HG02870 (cell line): ENCODE measurements at regions not wholly inside any gene's neighbourhood (a gene's known extent, or its start where the extent isn't known, plus 50 kb on each side); places are given as distances from the start of the nearest gene placed in this dataset.
"Not testable (repeated sequence)": the region's sequence is repeated elsewhere in the genome, so short reads cannot be mapped to it uniquely, and the experiment has no call there.

Source experiments
- ATAC-seq: cut with Tn5 transposase; IDR thresholded peaks from one replicate; pipeline ENCODE4 v1.9.1; 2021; ENCODE audit warnings: mild to moderate bottlenecking, moderate library complexity; ENCODE audit not compliant: unreplicated experiment

DNA sequence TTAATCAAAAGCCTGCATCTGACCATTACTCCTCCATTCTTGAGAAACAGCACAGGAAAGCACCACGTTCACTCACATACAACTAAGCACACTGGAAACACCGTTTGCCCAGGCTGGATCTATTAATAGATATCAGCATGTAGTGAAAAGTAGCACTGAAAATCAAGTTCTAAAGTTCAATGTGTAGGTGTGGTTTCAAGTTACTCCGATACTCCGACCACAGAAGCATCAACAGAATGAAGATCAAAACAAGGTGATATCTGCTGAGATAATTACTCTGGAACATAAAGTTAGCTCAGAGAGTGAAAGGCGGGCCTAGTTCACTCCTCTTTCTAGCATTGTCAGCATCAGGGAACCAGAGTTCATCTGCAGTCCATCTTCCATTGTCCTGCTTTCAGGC lies 1367.4 kb upstream of the ACVR2A start:
- peak; percentile 55 for ATAC-seq

DNA sequence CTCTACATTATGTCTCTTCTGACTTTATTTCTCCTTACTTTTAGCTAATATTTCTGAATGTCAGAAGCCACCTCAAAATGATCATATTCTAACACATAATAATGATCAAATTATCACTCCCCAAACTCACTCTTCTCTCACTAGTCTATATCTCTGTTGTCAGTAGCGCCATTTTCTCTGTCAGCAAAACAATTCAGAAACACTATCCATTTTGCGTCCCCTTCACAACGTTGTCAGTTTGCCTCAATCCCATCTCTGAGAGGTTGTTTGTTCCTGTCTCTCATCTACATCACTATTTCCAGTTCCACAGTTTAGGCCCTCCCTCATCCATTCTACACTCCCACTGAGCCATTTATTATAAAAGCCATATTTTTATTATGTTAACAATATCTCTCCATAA lies 1376.3 kb upstream of the ACVR2A start:
- ATAC-seq: no peak

- ATAC-seq: no peak
These were observed 1377.4 kb upstream of the ACVR2A start for GRCh38 chr2:146467425-146467824.

DNA sequence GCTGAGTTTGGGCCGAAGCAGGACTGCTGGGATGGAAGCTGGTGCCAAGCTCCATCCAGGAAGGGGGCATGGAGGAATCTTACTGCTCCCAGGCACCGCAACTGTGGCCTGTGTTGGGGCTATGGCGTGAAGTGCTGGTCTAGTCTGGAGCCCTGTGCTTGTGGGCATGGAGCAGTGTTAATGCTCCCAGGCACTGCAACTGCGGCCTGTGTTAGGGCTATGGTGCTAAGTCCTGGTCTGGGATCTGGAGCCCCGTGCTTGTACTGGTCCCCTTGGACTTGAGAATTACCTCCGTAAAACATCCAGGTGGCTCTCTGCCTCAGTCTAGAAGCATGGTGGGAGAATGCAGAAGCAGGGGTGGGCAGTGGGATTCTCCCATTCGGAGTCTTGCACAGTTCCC lies 1379.4 kb upstream of the ACVR2A start:
- no peak for ATAC-seq

DNA sequence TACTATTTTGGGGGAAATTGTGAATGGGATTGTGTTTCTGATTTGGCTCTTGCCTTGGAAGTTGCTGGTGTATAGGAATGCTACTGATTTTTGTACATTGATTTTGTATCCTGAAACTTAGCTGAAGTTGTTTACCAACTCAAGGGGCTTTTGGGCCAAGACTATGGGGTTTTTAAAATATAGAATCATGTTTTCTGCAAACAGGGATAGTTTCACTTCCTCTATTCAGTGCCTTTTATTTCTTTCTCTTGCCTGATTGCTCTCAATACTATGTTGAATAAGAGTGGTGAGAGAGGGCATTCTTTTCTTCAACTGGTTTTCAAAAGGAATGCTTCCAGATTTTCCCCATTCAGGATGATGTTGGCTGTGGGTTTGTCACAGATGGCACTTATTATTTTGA lies 1383.8 kb upstream of the ACVR2A start:
- no peak for ATAC-seq

- ATAC-seq: no peak
These were observed 1386.2 kb upstream of the ACVR2A start for GRCh38 chr2:146458585-146458984.

DNA sequence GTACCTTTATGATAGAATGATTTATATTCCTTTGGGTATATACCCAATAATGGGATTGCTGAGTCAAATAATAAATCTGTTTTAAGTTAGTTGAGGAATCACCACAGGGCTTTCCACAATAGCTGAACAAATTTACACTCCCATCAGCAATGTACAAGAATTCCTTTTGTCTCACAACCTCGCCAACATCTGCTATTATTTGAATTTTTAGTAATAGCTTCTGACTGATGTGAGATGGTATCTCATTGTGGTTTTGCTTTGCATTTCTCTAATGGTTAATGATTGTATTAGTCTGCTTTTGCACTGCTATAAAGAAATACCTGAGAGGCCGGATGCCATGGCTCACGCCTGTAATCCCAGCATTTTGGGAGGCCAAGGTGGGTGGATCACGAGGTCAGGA lies 1387.6 kb upstream of the ACVR2A start:
- ATAC-seq: no peak

GRCh38 chr2:146455325-146455724 lies 1389.5 kb upstream of the ACVR2A start:
- ATAC-seq: no peak

DNA sequence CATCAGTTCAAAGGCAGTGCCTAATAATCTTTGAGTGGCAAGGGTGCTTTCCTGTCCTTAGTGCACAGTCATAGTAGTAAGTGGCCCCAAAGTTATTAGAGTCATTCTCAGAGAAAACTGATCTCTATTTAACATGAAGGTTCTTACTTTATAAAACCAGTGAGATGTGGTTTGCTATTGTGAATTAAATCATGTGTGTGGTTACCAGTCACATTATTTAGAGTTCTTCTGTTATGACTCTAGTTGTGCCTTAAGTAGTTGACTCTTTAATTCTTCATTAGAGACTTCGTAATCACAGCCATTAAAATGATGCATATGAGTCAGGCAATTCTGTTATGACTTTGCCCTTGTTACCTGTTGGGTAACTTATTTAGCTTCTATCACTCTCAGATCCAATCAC lies 1392.9 kb upstream of the ACVR2A start:
- peak; percentile 83 for ATAC-seq

DNA sequence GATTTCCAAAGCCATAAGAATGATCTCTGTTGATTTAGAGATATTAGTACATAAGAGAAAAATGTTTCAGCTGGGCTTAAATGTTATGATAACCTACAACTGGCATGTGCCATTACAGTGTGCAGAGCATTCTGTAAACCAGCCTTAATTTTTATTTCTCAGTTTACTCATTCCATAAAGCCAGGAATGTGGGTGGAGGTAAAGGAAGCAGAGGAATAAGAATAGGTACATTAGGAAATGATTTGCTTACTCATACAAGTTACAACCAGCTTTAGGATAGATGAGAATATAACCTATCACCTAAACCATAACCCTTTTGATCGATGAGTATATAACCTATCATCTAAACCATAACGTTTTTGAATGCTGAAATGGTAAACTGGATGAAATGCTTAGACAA lies 1394.7 kb upstream of the ACVR2A start:
- ATAC-seq: no peak

DNA sequence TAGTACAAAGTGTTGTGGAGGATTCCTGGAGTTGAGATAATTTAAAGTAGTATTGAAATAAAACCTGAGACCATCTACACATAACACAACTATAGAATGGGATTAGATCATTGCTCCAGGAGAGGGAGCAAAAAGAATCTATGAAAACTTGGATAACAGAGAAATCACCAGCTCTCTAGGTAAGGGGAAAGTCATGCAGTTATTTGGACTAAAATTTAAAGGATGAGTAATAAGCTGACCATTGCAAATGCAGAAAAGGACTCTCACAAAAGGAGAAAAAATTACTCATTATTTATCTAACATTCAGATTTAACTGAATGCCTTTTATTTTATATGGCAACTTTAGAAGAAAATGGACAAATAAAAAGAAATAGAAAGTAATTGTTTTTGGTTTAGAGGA lies 1399.8 kb upstream of the ACVR2A start:
- no peak for ATAC-seq

DNA sequence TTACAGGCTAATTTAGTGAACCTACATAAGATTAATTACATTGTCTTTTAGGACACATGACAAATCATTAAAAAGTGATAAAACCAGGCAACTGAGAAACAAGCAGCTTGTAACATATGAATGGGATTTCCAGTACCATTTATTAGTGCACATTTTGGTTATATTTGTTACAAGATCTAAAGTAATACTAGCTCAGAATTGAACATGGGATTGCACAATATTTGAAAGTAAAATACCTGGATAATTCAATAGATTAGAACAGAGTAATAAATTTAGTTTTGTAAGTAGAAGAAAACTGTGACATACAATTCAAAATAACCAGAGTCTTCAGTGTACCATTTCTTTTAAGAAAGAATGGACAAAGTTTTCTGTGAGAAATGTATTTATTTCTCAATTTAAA lies 1400.7 kb upstream of the ACVR2A start:
- ATAC-seq: no peak

DNA sequence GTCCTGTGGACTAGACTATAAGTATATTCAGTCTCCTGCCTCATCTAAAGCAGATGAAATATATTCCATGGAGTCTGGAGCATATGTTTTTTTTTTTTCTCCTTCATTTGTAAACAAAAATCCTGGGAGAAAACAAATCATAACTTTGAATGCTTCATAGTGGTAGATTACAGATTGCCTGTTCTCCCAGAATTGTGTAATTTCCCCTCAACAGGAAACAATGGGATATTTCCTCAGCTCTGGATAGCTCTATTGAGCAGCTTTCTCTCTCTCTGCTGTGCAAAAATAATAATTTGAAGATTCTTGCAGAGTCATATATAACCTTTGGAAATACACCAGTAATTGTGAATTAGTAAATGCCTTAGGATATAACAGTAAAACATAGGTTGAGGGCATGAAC lies 1406.6 kb upstream of the ACVR2A start:
- ATAC-seq: no peak

DNA sequence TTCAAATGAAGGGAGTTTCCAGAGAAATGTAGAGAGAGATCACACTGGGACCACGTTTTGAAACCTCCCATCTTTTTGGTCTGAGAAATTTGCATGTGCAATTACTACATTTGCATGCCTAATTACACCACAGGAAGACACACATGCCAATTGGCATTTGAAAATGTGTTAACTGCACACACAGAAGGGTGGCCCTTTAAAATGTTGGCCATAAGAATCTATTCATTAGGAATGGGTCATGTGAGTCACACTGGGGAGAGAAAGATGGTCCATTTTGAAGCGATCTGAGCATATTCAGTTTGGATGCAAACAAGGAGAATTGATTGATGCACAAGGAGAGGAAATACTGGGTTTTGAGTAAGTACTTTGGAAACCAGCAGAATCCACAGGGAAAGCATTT lies 1407.1 kb upstream of the ACVR2A start:
- ATAC-seq: no peak

- no peak for ATAC-seq
These were observed 1411.5 kb upstream of the ACVR2A start for GRCh38 chr2:146433116-146433875.

DNA sequence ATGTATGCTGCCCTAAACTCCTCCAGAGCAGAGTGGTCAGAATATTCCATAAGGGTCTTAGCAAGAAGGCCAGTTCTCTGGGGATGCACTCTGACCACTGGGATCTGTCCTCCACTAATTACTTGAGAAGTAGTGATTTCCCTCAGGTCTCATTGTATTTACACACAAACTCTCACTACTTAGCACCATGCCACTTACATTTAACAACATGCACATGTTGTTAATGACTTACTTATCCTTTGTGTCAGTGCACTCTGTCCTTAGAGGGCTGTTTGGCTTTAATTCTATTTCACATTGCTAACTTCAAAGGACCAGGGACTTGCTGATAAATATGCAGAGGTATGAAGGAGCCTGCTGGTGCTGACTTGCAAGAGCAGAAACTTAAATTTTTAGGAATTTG lies 1415.5 kb upstream of the ACVR2A start:
- no peak for ATAC-seq

GRCh38 chr2:146417942-146418341 lies 1426.9 kb upstream of the ACVR2A start:
- no peak for ATAC-seq

- ATAC-seq: no peak
These were observed 1429.5 kb upstream of the ACVR2A start for GRCh38 chr2:146415291-146415690.

DNA sequence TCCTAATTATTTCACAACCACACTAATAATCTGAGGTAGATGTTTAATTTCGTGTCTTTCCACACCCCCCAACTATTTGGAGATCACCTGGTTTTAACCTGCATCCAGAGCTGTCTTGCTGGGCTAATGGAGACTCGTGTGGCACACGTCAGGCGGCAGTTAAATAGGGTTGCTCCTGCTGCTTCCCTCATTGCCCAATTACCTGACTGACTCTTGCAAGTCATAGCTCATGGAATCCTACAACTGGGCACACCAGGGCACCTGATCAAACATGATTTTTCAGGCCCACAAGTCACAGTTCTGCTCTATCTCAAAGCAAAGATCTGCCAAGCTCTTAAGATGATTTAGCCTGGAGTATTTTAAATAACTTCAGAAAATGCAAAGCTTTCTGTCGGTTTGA lies 1430.4 kb upstream of the ACVR2A start:
- no peak for ATAC-seq

GRCh38 chr2:146413086-146413610 lies 1431.7 kb upstream of the ACVR2A start:
- no peak for ATAC-seq

DNA sequence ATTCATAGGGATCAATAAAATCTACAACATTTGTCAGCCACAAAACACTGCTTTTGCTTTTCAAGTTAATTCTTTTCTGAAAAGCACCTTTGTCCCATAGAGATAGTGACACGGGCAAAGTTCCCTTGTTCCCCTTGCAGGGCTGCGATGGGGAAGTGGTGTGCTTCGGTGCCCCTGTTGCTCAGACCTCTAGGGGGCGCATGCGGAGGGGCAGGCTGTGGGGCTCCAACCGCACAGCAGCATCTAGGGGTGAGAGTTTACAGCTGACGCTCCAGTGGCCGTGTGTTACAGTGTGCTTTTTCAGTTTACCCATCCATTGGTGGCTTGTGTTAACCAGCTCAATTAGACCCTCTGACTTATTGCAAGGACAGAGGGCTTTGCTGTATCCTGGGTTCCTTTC lies 1432.2 kb upstream of the ACVR2A start:
- peak; percentile 59 for ATAC-seq

DNA sequence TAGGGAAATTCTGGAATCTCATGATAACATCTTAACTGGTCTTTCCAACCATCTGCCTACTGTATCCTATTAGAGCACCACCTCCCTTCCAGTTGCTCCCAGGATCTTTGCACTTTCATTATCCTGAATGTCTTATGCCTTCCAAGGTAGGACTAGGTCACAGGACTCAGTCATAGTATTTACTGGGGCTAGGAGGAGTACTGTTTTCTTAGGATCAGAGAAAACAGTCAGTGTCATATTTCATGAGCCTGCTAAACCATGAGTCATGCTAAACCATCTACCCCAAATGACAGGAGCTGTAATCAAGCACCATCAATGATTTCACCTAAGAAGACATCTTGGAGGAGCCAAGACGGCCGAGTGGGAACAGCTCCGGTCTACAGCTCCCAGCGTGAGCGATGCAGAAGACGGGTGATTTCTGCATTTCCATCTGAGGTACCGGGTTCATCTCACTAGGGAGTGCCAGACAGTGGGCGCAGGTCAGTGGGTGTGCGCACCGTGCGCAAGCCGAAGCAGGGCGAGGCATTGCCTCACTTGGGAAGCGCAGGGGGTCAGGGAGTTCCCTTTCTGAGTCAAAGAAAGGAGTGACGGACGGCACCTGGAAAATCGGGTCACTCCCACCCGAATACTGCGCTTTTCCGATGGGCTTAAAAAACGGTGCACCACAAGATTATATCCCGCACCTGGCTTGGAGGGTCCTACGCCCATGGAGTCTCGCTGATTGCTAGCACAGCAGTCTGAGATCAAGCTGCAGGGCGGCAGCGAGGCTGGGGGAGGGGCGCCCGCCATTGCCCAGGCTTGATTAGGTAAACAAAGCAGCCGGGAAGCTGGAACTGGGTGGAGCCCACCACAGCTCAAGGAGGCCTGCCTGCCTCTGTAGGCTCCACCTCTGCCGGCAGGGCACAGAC lies 1439.2 kb upstream of the ACVR2A start:
- not testable (repeated sequence) for ATAC-seq
